ENCODE measurements at regions not wholly inside any gene's neighbourhood (a gene's known extent, or its start where the extent isn't known, plus 50 kb on each side); places are given as distances from the start of the nearest gene placed in this dataset.

DNA sequence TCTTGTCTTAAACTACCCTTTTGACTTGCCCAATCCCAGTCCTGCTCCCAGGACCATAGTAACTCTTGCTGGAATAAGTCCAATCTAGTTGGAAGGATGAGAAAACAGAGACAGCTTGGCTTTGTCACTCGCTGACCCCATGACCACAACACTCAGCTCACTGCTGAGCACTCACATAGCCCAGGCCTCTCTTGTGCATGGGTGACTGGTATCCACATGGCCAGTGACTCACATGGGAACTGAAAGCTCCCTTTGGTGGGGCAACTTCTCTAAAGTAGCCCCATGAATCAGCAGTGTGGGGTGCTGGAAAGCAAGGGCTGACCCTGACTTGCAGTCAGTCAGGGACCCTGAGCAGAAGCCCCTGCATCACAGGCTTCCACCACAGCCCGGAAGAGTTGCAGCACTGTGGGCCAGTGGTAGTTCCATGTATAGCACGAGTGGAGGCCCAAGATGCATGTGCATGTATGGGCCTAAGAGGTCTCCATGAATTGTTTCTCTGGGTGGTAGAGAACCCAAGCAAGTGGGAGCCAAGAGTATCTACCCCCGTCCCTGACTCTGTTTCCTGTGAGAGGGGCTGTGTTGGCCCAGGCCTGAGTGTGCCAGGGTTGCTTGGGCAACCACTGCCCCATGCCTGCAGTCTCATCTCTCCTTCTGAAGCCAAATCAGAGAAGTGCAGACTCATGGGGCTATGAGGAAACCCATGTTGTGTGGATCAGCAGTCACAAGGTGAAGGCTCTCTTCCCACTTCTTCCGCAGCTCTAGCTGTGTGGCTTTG lies 62.1 kb upstream of the XCR1 start:
- TF ChIP-seq, protein P1, sequence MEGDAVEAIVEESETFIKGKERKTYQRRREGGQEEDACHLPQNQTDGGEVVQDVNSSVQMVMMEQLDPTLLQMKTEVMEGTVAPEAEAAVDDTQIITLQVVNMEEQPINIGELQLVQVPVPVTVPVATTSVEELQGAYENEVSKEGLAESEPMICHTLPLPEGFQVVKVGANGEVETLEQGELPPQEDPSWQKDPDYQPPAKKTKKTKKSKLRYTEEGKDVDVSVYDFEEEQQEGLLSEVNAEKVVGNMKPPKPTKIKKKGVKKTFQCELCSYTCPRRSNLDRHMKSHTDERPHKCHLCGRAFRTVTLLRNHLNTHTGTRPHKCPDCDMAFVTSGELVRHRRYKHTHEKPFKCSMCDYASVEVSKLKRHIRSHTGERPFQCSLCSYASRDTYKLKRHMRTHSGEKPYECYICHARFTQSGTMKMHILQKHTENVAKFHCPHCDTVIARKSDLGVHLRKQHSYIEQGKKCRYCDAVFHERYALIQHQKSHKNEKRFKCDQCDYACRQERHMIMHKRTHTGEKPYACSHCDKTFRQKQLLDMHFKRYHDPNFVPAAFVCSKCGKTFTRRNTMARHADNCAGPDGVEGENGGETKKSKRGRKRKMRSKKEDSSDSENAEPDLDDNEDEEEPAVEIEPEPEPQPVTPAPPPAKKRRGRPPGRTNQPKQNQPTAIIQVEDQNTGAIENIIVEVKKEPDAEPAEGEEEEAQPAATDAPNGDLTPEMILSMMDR (IDR thresholded peaks at IDR 0.05; ENCODE audit: low read depth, low read length), result no peak
- TF ChIP-seq EZH2phosphoT487 (IDR thresholded peaks at IDR 0.05; ENCODE audit: low read depth), result no peak
- Histone ChIP-seq H3K27me3 (ENCODE audit: low read depth, low read length) (peaks cover 15% of the 10 kb centered on the region), H3K4me1 (ENCODE audit: low read length) (peaks cover 59% of the 10 kb centered on the region), H2AFZ (ENCODE audit: low read depth, low read length) (no peak overlapping the region), H3K4me2 (ENCODE audit: low read length) (peak overlapping the region; percentile 53), H4K20me1 (ENCODE audit: insufficient read depth, low read length) (no peaks in the 10 kb centered on the region), H3K9ac (ENCODE audit: low read length) (peak overlapping the region; percentile 5; the same call in 1 of the 2 replicates), H3K27ac (ENCODE audit: low read length) (peak overlapping the region; percentile 21), H3K4me3 (ENCODE audit: low read length) (peak overlapping the region; percentile 2; the same call in 1 of the 2 replicates), H3K36me3 (replicated peaks; ENCODE audit: low read depth, low read length) (peaks cover 3% of the 10 kb centered on the region), H3K79me2 (ENCODE audit: low read length) (no peaks in the 10 kb centered on the region), H3K9me3 (ENCODE audit: insufficient read depth, low read length) (peaks cover 6% of the 10 kb centered on the region)

DNA sequence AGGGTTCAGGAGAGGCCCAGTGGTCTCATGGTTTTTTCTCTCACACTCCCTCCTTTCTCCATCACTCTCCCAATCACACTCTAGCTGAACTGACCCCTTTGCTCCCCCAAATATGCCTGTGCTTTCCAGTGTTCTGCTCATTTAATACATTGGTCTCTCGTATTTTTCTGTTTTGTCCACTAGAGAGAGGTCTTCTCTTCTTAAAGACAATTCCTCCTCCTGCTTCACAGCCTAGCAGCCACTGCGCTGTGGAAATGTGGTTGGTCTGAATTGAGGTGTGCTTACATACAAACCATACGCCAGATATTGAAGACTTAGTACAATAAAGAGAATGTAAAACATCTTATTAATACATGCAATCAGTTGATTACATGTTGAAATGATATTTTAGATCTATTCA lies 60.6 kb upstream of the XCR1 start:
- Histone ChIP-seq H2AFZ (ENCODE audit: low read depth, low read length) (no peak overlapping the region), H4K20me1 (ENCODE audit: insufficient read depth, low read length) (no peaks in the 10 kb centered on the region), H3K4me3 (ENCODE audit: low read length) (no peak overlapping the region), H3K27me3 (ENCODE audit: low read depth, low read length) (peaks cover 25% of the 10 kb centered on the region), H3K4me2 (ENCODE audit: low read length) (no peak overlapping the region), H3K9ac (ENCODE audit: low read length) (no peak overlapping the region), H3K9me3 (ENCODE audit: insufficient read depth, low read length) (no peaks in the 10 kb centered on the region), H3K36me3 (replicated peaks; ENCODE audit: low read depth, low read length) (no peaks in the 10 kb centered on the region), H3K4me1 (ENCODE audit: low read length) (peaks cover 43% of the 10 kb centered on the region), H3K27ac (ENCODE audit: low read length) (no peak overlapping the region), H3K79me2 (ENCODE audit: low read length) (no peaks in the 10 kb centered on the region)
- TF ChIP-seq EZH2phosphoT487 (IDR thresholded peaks at IDR 0.05; ENCODE audit: low read depth), result no peak
- TF ChIP-seq, protein P1 (IDR thresholded peaks at IDR 0.05; ENCODE audit: low read depth, low read length), result peak; percentile 82

DNA sequence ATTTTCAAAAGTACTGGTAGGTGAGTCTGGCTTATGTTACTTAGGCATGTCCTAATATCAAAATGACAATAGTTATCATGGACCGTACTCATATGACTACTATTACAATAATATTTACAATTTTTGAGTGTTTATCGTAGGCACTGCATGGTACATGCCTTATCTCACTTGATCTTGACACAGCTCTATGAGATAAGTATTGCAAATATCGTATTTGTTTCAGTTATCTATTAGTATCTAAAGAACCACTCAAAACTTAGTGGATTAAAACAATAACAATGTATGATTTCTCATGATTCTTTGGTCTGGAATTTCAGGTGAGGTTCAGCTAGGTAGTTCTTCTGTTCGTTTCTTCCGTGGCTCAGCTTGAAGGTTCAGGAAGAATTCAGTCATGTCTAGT lies 59.7 kb upstream of the XCR1 start:
- Histone ChIP-seq H4K20me1 (ENCODE audit: insufficient read depth, low read length) (no peaks in the 10 kb centered on the region), H3K9ac (ENCODE audit: low read length) (no peak overlapping the region), H3K36me3 (replicated peaks; ENCODE audit: low read depth, low read length) (no peaks in the 10 kb centered on the region), H3K4me3 (ENCODE audit: low read length) (no peak overlapping the region), H3K79me2 (ENCODE audit: low read length) (no peaks in the 10 kb centered on the region), H3K9me3 (ENCODE audit: insufficient read depth, low read length) (no peaks in the 10 kb centered on the region), H2AFZ (ENCODE audit: low read depth, low read length) (no peak overlapping the region), H3K27ac (ENCODE audit: low read length) (no peak overlapping the region), H3K27me3 (ENCODE audit: low read depth, low read length) (peaks cover 25% of the 10 kb centered on the region), H3K4me1 (ENCODE audit: low read length) (peaks cover 35% of the 10 kb centered on the region), H3K4me2 (ENCODE audit: low read length) (no peak overlapping the region)
- TF ChIP-seq, protein P1 (IDR thresholded peaks at IDR 0.05; ENCODE audit: low read depth, low read length), result no peak
- no peak for TF ChIP-seq EZH2phosphoT487 (IDR thresholded peaks at IDR 0.05; ENCODE audit: low read depth)

DNA sequence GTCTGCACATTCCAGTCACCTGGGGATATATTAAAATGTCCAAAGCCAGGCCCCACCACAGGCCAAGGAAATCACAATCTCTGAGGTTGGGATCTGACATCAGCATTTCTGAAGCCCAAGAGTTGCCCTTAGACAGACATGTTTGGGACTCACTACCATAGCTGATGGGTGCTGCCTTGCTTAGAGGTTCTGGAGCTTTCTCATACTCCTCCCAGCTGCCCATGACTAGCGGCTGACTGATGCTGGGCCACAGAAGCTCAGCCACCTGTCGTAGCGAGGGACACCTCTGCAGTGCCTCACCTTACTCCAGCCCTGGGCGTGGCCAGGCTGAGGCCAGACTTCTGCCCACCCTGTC lies 58.8 kb upstream of the XCR1 start:
- peaks cover 27% of the 10 kb centered on the region for H3K27me3 ChIP-seq (ENCODE audit: low read depth, low read length)
- H3K79me2 ChIP-seq (ENCODE audit: low read length), result no peaks in the 10 kb centered on the region
- H3K9ac ChIP-seq (ENCODE audit: low read length), result no peak overlapping the region
- H2AFZ ChIP-seq (ENCODE audit: low read depth, low read length), result no peak overlapping the region
- no peaks in the 10 kb centered on the region for H4K20me1 ChIP-seq (ENCODE audit: insufficient read depth, low read length)
- no peak overlapping the region for H3K4me2 ChIP-seq (ENCODE audit: low read length)
- TF ChIP-seq EZH2phosphoT487 (IDR thresholded peaks at IDR 0.05; ENCODE audit: low read depth), result no peak
- TF ChIP-seq, protein P1 (IDR thresholded peaks at IDR 0.05; ENCODE audit: low read depth, low read length), result no peak
- no peaks in the 10 kb centered on the region for H3K36me3 ChIP-seq (replicated peaks; ENCODE audit: low read depth, low read length)
- H3K9me3 ChIP-seq (ENCODE audit: insufficient read depth, low read length), result no peaks in the 10 kb centered on the region
- H3K4me3 ChIP-seq (ENCODE audit: low read length), result no peak overlapping the region
- H3K4me1 ChIP-seq (ENCODE audit: low read length), result peaks cover 25% of the 10 kb centered on the region
- H3K27ac ChIP-seq (ENCODE audit: low read length), result no peak overlapping the region

All from OCI-LY3 (cell line).